Upper lobe of left lung (tissue), 4 donors: ENCODE measurements at regions not wholly inside any gene's neighbourhood (a gene's known extent, or its start where the extent isn't known, plus 50 kb on each side); places are given as distances from the start of the nearest gene placed in this dataset.

ENCODE experiments used
- POLR2A ChIP-seq, 4 donors: fragments of 450-650 bp; IDR thresholded peaks; one replicate each; pipeline ENCODE4 v1.5.1; 2016 to 2017; ENCODE audit warnings: antibody characterized with exemption in 4 of 4, mild to moderate bottlenecking in 2 of 4
- POLR2AphosphoS5 ChIP-seq, 2 donors: sonication (generic); formaldehyde crosslinking; IDR thresholded peaks; one replicate each; pipeline ENCODE4 v1.5.1; 2017; ENCODE audit warnings: antibody characterized with exemption in 2 of 2
- TF ChIP-seq, protein P1 (sequence below), 6 experiments: fragments of 450-650 bp in 4 of 6; fragments of 200-600 bp in 2 of 6; sonication (generic) in 2 of 6; IDR thresholded peaks; one replicate each; pipeline ENCODE4 v1.5.1; 2016 to 2019; ENCODE audit warnings: antibody characterized with exemption in 6 of 6

DNA sequence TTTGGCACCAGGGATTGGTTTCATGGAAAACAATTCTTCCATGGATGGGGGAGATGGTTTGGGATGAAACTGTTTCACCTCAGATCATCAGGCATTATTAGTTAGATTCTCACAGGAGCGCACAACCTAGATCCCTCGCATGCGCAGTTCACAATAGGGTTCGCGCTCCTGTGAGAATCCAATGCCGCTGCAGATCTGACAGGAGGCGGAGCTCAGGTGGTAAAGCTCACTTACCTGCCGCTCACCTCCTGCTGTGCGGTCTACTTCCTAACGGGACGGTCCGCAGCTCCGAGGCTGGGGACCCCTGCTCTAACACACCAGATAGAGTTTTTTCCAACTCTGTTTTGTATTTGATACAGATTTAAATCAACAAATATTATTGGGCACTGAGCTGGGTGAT is 286.5 kb downstream of the MTX2 start:
- TF ChIP-seq, protein P1, sequence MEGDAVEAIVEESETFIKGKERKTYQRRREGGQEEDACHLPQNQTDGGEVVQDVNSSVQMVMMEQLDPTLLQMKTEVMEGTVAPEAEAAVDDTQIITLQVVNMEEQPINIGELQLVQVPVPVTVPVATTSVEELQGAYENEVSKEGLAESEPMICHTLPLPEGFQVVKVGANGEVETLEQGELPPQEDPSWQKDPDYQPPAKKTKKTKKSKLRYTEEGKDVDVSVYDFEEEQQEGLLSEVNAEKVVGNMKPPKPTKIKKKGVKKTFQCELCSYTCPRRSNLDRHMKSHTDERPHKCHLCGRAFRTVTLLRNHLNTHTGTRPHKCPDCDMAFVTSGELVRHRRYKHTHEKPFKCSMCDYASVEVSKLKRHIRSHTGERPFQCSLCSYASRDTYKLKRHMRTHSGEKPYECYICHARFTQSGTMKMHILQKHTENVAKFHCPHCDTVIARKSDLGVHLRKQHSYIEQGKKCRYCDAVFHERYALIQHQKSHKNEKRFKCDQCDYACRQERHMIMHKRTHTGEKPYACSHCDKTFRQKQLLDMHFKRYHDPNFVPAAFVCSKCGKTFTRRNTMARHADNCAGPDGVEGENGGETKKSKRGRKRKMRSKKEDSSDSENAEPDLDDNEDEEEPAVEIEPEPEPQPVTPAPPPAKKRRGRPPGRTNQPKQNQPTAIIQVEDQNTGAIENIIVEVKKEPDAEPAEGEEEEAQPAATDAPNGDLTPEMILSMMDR (IDR thresholded peaks at IDR 0.05): no peak
- TF ChIP-seq POLR2A (IDR thresholded peaks at IDR 0.05) (no peak), POLR2AphosphoS5 (IDR thresholded peaks at IDR 0.05) (no peak)
